Tibial nerve (tissue), 4 donors: ENCODE measurements at regions not wholly inside any gene's neighbourhood (a gene's known extent, or its start where the extent isn't known, plus 50 kb on each side); places are given as distances from the start of the nearest gene placed in this dataset.

Experiments used
- DNase-seq, 2 donors: peaks; one replicate each; pipeline ENCODE4 v3.0.0-alpha.2; 2019; ENCODE audit warnings: low spot score in 2 of 2
- H3K27ac ChIP-seq, 4 donors: fragments of 200-600 bp; sonication (generic) in 3 of 4; one replicate each; pipeline ENCODE4 v1.5.1; 2017 to 2019; ENCODE audit warnings: mild to moderate bottlenecking in 1 of 4
- H3K27me3 ChIP-seq, 2 donors: fragments of 200-600 bp; sonication (generic) in 1 of 2; one replicate each; pipeline versions ENCODE4 v1.5.1 to v1.6.0; 2017 to 2019
- H3K36me3 ChIP-seq, 3 donors: fragments of 200-600 bp; sonication (generic); one replicate each; pipeline ENCODE4 v1.5.1; 2018 to 2019
- H3K4me1 ChIP-seq, 4 donors: fragments of 200-600 bp; sonication (generic) in 3 of 4; one replicate each; pipeline ENCODE4 v1.5.1; 2017 to 2019
- H3K4me3 ChIP-seq, 4 donors: fragments of 200-600 bp; sonication (generic) in 3 of 4; one replicate each; pipeline ENCODE4 v1.5.1; 2017 to 2019; ENCODE audit warnings: mild to moderate bottlenecking in 1 of 4, moderate library complexity in 1 of 4
- H3K9me3 ChIP-seq, 4 donors: fragments of 200-600 bp; sonication (generic) in 3 of 4; one replicate each; pipeline ENCODE4 v1.5.1; 2017 to 2019
- EP300 ChIP-seq, 2 donors: sonication (generic); formaldehyde crosslinking; IDR thresholded peaks; one replicate each; pipeline ENCODE4 v1.6.1; 2017; ENCODE audit warnings: antibody characterized with exemption in 2 of 2, mild to moderate bottlenecking in 1 of 2
- POLR2A ChIP-seq, 2 donors: fragments of 450-650 bp; IDR thresholded peaks; one replicate each; pipeline ENCODE4 v1.6.1; 2017; ENCODE audit warnings: antibody characterized with exemption in 2 of 2, mild to moderate bottlenecking in 2 of 2, moderate library complexity in 2 of 2
- WGBS, 2 donors: methylation state at CpG; one replicate each; pipeline ENCODE4 v1.1.5; 2018; 5-methylcytosine and 5-hydroxymethylcytosine counted together
- TF ChIP-seq, protein P1 (sequence below), 5 experiments: fragments of 200-600 bp in 3 of 5; fragments of 450-650 bp in 2 of 5; sonication (generic) in 3 of 5; IDR thresholded peaks; one replicate each; pipeline ENCODE4 v1.5.1; 2016 to 2019; ENCODE audit warnings: antibody characterized with exemption in 5 of 5, mild to moderate bottlenecking in 3 of 5, moderate library complexity in 2 of 5

DNA sequence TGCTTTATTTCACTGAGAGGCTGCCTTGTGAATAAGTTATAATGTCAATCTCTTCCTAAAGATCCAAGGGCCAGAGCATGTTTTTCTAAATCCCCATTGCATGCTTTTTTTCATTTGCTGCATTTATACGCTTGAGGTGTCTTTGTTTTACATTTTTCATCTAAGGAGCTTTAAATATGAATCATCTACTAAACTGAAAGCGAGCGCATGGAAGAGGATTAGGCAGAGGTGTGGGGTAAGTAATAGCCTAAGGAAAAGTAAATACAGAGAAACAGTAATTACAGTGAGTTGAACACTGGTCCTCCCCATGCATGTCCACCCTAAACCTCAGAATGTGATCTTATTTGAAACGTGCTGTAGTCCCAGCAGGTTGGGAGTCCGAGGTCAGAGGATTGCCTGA is 76.4 kb upstream of the METAP2 start:
- Histone ChIP-seq H3K4me3 (no peak overlapping the region), H3K27ac (no peak overlapping the region), H3K4me1 (no peaks in the 10 kb centered on the region), H3K36me3 (no peaks in the 10 kb centered on the region), H3K27me3 (no peaks in the 10 kb centered on the region), H3K9me3 (no peaks in the 10 kb centered on the region)
- WGBS, 2 donors = 60 to 67% methylated on average over 5 of the region's 5 CpGs
- no peak for DNase-seq
- TF ChIP-seq, protein P1, sequence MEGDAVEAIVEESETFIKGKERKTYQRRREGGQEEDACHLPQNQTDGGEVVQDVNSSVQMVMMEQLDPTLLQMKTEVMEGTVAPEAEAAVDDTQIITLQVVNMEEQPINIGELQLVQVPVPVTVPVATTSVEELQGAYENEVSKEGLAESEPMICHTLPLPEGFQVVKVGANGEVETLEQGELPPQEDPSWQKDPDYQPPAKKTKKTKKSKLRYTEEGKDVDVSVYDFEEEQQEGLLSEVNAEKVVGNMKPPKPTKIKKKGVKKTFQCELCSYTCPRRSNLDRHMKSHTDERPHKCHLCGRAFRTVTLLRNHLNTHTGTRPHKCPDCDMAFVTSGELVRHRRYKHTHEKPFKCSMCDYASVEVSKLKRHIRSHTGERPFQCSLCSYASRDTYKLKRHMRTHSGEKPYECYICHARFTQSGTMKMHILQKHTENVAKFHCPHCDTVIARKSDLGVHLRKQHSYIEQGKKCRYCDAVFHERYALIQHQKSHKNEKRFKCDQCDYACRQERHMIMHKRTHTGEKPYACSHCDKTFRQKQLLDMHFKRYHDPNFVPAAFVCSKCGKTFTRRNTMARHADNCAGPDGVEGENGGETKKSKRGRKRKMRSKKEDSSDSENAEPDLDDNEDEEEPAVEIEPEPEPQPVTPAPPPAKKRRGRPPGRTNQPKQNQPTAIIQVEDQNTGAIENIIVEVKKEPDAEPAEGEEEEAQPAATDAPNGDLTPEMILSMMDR (IDR thresholded peaks at IDR 0.05) = no peak
- no peak for TF ChIP-seq EP300 (IDR thresholded peaks at IDR 0.05)
- no peak for TF ChIP-seq POLR2A (IDR thresholded peaks at IDR 0.05)

DNA sequence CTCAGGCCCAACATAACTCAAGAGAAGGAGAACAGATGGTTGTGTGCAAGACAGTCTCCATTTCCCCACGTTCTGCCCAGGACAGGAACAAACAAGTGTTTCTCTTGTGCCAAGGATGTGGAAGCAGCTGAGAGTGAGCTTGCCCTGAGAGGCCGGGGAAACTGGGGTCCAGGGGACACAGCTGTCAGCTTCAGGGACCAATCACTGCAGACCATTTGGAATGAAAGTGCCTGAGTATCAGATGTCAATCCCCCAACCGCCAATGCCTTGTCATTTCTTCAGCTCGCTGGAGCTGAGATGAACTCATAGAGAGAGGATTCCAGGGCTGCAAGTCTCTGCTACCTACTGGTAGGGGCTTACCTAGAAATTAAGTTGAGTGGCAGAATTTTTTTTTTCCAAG is 71.9 kb upstream of the METAP2 start:
- Histone ChIP-seq H3K27me3 (no peaks in the 10 kb centered on the region), H3K9me3 (no peaks in the 10 kb centered on the region), H3K36me3 (no peaks in the 10 kb centered on the region), H3K4me1 (no peaks in the 10 kb centered on the region), H3K4me3 (no peak overlapping the region), H3K27ac (no peak overlapping the region)
- no peak for DNase-seq
- TF ChIP-seq POLR2A (IDR thresholded peaks at IDR 0.05) (no peak), EP300 (IDR thresholded peaks at IDR 0.05) (no peak)
- TF ChIP-seq, protein P1 (IDR thresholded peaks at IDR 0.05) = no peak
- 26 to 33% methylated on average over 4 of the region's 4 CpGs for WGBS, 2 donors

DNA sequence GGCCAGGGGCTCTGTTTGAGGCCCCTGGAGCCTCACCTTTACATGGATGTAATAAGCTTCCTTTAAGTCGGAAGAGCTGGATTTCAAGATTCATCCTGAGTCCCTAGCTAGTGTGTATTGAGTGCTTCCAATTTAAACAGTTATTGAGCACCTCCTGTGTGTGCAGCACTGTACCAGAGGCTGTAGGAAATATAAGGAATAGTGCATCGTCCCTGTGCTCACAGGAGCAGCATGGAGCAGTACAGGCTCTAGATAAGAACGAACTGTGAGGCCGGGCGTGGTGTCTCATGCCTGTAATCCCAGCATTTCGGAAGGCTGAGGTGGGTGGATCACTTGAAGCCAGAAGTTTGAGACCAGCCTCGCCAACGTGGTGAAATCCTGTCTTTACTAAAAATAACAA is 65.8 kb upstream of the METAP2 start:
- H3K4me1 ChIP-seq = peaks cover 0 to 11% (median 0%) of the 10 kb centered on the region in 4 donors
- TF ChIP-seq EP300 (IDR thresholded peaks at IDR 0.05) = no peak
- TF ChIP-seq, protein P1 (IDR thresholded peaks at IDR 0.05) = no peak
- H3K27me3 ChIP-seq = no peaks in the 10 kb centered on the region
- H3K36me3 ChIP-seq = no peaks in the 10 kb centered on the region
- no peaks in the 10 kb centered on the region for H3K9me3 ChIP-seq
- no peak overlapping the region for H3K27ac ChIP-seq
- no peak for DNase-seq
- no peak overlapping the region for H3K4me3 ChIP-seq
- WGBS, 2 donors = 87 to 91% methylated on average over 8 of the region's 8 CpGs

DNA sequence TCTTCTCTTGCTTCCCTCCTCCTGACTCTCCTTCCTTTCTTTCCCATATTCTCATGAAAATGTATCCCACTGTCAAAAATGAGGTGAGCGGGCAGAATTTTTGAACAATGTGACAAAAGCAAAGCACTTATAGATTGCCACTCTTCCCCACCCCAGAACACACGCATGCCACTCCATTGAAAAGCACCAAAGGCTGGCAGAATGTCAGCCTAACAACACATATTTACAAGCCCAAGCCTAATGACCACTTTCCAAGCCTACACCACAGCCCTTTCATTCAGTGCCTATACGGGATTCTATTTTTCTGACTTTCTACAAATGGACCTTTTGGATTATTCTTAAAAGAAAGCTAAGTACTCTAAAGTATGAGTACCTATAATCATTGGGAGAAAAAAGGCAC is 62.9 kb upstream of the METAP2 start:
- TF ChIP-seq, protein P1 (IDR thresholded peaks at IDR 0.05) = no peak
- no peak for TF ChIP-seq EP300 (IDR thresholded peaks at IDR 0.05)
- no peak for TF ChIP-seq POLR2A (IDR thresholded peaks at IDR 0.05)
- Histone ChIP-seq H3K4me3 (no peak overlapping the region), H3K4me1 (peaks cover 0 to 12% (median 0%) of the 10 kb centered on the region in 4 donors), H3K9me3 (no peaks in the 10 kb centered on the region), H3K36me3 (no peaks in the 10 kb centered on the region), H3K27me3 (no peaks in the 10 kb centered on the region), H3K27ac (no peak overlapping the region)
- WGBS, 2 donors = 72 to 73% methylated on average over 3 of the region's 3 CpGs
- no peak for DNase-seq

DNA sequence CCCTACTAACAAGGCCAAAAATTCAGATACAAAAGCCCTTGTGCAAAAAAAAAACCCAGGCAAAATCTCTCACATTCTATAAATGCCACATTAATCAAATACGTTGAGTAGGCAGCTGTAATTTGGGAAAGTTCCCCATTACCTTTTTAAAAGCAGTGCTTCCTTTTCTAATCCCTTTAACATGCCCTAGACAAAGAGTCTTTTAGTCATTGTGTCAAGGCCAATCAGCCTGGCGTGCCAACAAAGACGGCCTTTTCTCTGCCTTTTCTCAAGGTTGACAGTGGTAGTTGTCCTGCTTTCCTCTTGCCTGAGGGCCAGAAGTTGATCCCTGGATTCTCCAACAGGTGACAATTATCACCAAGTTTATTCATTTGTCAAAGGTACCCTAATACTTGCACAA is 62.5 kb upstream of the METAP2 start:
- DNase-seq = no peak
- peaks cover 0 to 12% (median under 1%) of the 10 kb centered on the region in 4 donors for H3K4me1 ChIP-seq
- no peak overlapping the region for H3K27ac ChIP-seq
- H3K9me3 ChIP-seq = no peaks in the 10 kb centered on the region
- no peak overlapping the region for H3K4me3 ChIP-seq
- no peaks in the 10 kb centered on the region for H3K36me3 ChIP-seq
- 70 to 72% methylated on average over 3 of the region's 3 CpGs for WGBS, 2 donors
- TF ChIP-seq EP300 (IDR thresholded peaks at IDR 0.05) (no peak), POLR2A (IDR thresholded peaks at IDR 0.05) (no peak)
- TF ChIP-seq, protein P1 (IDR thresholded peaks at IDR 0.05) = no peak
- no peaks in the 10 kb centered on the region for H3K27me3 ChIP-seq
